Fibroblast of lung (primary cell): ENCODE measurements at regions not wholly inside any gene's neighbourhood (a gene's known extent, or its start where the extent isn't known, plus 50 kb on each side); places are given as distances from the start of the nearest gene placed in this dataset.

Experiments used
- DNase-seq, 2 donors: peaks; one replicate each; pipeline versions ENCODE4 v3.0.0 to v3.0.0-alpha.2; 2010; ENCODE audit warnings: low read depth in 2 of 2
- H2AFZ ChIP-seq: 2 replicates; pipeline ENCODE4 v1.5.1; 2012; ENCODE audit warnings: low read length, control low read depth, inconsistent platforms
- H3K27ac ChIP-seq: 2 replicates; pipeline ENCODE4 v1.5.1; 2011; ENCODE audit warnings: low read length, control low read depth; ENCODE audit not compliant: insufficient read depth
- H3K27me3 ChIP-seq: 2 replicates; pipeline ENCODE4 v1.5.1; 2011; ENCODE audit warnings: mild to moderate bottlenecking, low read length; ENCODE audit not compliant: control insufficient read depth, insufficient read depth
- H3K36me3 ChIP-seq: 2 replicates; pipeline ENCODE4 v1.5.1; 2011; ENCODE audit warnings: low read length; ENCODE audit not compliant: control insufficient read depth, insufficient read depth
- H3K4me1 ChIP-seq: 2 replicates; pipeline ENCODE4 v1.5.1; 2011; ENCODE audit warnings: low read length; ENCODE audit not compliant: control insufficient read depth, insufficient read depth; ENCODE audit errors: extremely low read depth
- H3K4me2 ChIP-seq: 2 replicates; pipeline ENCODE4 v1.5.1; 2011; ENCODE audit warnings: low read length, control low read depth; ENCODE audit not compliant: insufficient read depth; ENCODE audit errors: extremely low read depth
- H3K4me3 ChIP-seq, 4 experiments: fragments of 200-600 bp in 1 of 4; sonication (generic) in 1 of 4; replicated peaks in 1 of 4; 2 replicates each; pipeline ENCODE4 v1.5.1; 2011 to 2016; ENCODE audit warnings: low read length in 4 of 4, low read depth in 3 of 4, mild to moderate bottlenecking in 3 of 4, control low read depth in 2 of 4, inconsistent platforms in 1 of 4, mixed read lengths in 1 of 4; ENCODE audit not compliant: insufficient read depth in 1 of 4; ENCODE audit errors: control extremely low read depth in 1 of 4
- H3K79me2 ChIP-seq: 2 replicates; pipeline ENCODE4 v1.5.1; 2012; ENCODE audit warnings: mild to moderate bottlenecking, low read length, inconsistent platforms; ENCODE audit not compliant: control insufficient read depth, insufficient read depth
- H3K9ac ChIP-seq: 2 replicates; pipeline ENCODE4 v1.5.1; 2011; ENCODE audit warnings: mild to moderate bottlenecking, low read length, control low read depth; ENCODE audit not compliant: insufficient read depth
- H3K9me3 ChIP-seq: 2 replicates; pipeline ENCODE4 v1.5.1; 2012; ENCODE audit warnings: low read depth, low read length; ENCODE audit not compliant: control insufficient read depth, insufficient read depth
- H4K20me1 ChIP-seq: 2 replicates; pipeline ENCODE4 v1.5.1; 2011; ENCODE audit warnings: low read length; ENCODE audit not compliant: control insufficient read depth, insufficient read depth; ENCODE audit errors: extremely low read depth
- CTCF ChIP-seq, 2 donors: IDR thresholded peaks in 1 of 2; conservative IDR thresholded peaks in 1 of 2; 1 replicate in 1 of 2; 2 replicates in 1 of 2; pipeline ENCODE4 v1.5.1; 2011 to 2012; ENCODE audit warnings: low read length in 2 of 2, control low read depth in 1 of 2, inconsistent platforms in 1 of 2, low read depth in 1 of 2, mild to moderate bottlenecking in 1 of 2
- EZH2 ChIP-seq: IDR thresholded peaks from 2 replicates; pipeline ENCODE4 v1.5.1; 2012; ENCODE audit warnings: low read length, control low read depth, mild to moderate bottlenecking; ENCODE audit errors: missing control alignments

- TF ChIP-seq CTCF (conservative IDR thresholded peaks at IDR 0.05 in 1 of 2, IDR thresholded peaks at IDR 0.05 in 1 of 2; ENCODE audit: low read depth in 1 of 2, low read length in 2 of 2): no peak
- no peak for TF ChIP-seq EZH2
Measured at GRCh38 chr3:184443831-184444230, 64.0 kb downstream of the CHRD start.

GRCh38 chr3:184448321-184449160 is 68.7 kb downstream of the CHRD start:
- Histone ChIP-seq H3K4me2 (no peak overlapping the region), H3K27me3 (no peaks in the 10 kb centered on the region), H3K27ac (no peak overlapping the region), H3K4me1 (peaks cover 2% of the 10 kb centered on the region), H3K4me3 (no peak overlapping the region), H4K20me1 (no peaks in the 10 kb centered on the region), H3K9ac (no peak overlapping the region), H3K79me2 (no peaks in the 10 kb centered on the region), H3K36me3 (no peaks in the 10 kb centered on the region), H2AFZ (no peak overlapping the region), H3K9me3 (no peaks in the 10 kb centered on the region)
- no peak for TF ChIP-seq EZH2
- no peak for TF ChIP-seq CTCF (conservative IDR thresholded peaks at IDR 0.05 in 1 of 2, IDR thresholded peaks at IDR 0.05 in 1 of 2; ENCODE audit: low read depth in 1 of 2, low read length in 2 of 2)
- DNase-seq: peak; percentile 1 to 99

More at GRCh38 chr3:184443831-184444230, 64.0 kb downstream of the CHRD start:
- Histone ChIP-seq H3K9me3 (no peaks in the 10 kb centered on the region), H3K4me1 (no peaks in the 10 kb centered on the region), H3K4me2 (no peak overlapping the region), H4K20me1 (no peaks in the 10 kb centered on the region), H2AFZ (no peak overlapping the region), H3K36me3 (no peaks in the 10 kb centered on the region), H3K27ac (no peak overlapping the region), H3K27me3 (peaks cover 4% of the 10 kb centered on the region), H3K79me2 (no peaks in the 10 kb centered on the region), H3K9ac (no peak overlapping the region), H3K4me3 (no peak overlapping the region)
- no peak for DNase-seq

DNA sequence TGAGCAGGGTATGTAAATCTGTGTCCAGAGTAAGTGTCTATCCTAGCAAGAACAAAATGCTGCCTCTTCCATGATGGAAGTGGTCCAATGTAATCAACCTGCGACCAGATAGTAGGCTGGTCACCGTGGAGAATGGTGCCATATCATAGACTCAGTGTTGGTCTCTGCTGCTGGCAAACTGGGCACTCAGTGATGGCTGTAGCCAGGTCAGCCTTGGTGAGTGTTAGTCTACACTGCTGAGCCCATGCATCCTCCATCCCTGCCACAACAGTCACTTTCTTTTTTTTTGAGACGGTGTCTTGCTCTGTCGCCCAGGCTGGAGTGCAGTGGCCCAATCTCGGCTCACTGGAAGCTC is 69.3 kb downstream of the CHRD start:
- no peak for DNase-seq
- Histone ChIP-seq H2AFZ (no peak overlapping the region), H4K20me1 (no peaks in the 10 kb centered on the region), H3K36me3 (no peaks in the 10 kb centered on the region), H3K4me3 (no peak overlapping the region), H3K4me2 (no peak overlapping the region), H3K9me3 (no peaks in the 10 kb centered on the region), H3K27ac (no peak overlapping the region), H3K4me1 (peaks cover 2% of the 10 kb centered on the region), H3K79me2 (no peaks in the 10 kb centered on the region), H3K9ac (no peak overlapping the region), H3K27me3 (no peaks in the 10 kb centered on the region)
- TF ChIP-seq EZH2 (no peak), CTCF (conservative IDR thresholded peaks at IDR 0.05 in 1 of 2, IDR thresholded peaks at IDR 0.05 in 1 of 2; ENCODE audit: low read depth in 1 of 2, low read length in 2 of 2) (no peak)
